ENCODE measurements at regions not wholly inside any gene's neighbourhood (a gene's known extent, or its start where the extent isn't known, plus 50 kb on each side); places are given as distances from the start of the nearest gene placed in this dataset.

DNA sequence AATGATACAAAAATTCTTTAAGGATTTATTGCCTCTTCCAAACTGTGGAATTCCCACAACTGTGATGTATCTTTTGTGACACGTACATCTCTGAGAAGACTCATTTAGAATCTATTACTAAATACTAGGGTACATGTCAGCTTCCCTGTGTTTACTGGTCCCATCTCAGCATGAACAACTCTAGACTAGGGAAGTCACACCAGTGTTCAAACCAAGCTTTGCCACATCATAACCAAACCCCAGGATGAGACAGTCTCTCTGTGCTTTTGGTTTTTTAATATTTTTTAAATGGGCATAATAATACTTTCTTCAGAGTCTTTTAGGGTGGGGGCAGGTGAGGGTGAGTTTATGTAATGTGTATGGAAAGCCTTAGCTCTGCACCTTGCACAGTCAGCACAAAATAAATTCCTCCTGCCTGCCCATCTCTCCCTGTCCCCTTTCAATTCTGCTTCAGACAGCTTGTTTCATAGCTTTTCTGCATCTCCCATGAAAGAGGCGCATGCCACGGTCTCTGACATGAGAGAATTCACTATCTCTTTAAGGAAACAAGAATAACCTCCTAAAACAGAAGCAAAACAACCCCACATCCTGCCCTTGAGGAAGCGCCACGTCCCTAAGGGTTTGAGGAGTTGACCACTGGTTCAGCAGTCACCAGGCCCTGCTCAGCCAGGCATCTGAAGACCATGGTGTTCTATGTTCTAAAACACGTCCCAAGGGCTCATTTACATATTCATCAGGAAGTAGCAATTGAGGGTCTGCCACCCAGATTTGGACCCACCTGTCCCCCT is 174.5 kb downstream of the USP12 start (continued):
- TF ChIP-seq, protein P1, sequence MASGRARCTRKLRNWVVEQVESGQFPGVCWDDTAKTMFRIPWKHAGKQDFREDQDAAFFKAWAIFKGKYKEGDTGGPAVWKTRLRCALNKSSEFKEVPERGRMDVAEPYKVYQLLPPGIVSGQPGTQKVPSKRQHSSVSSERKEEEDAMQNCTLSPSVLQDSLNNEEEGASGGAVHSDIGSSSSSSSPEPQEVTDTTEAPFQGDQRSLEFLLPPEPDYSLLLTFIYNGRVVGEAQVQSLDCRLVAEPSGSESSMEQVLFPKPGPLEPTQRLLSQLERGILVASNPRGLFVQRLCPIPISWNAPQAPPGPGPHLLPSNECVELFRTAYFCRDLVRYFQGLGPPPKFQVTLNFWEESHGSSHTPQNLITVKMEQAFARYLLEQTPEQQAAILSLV (tag; IDR thresholded peaks at IDR 0.05): no peak
- TF ChIP-seq ZSCAN32 (CRISPR knock-in tag; IDR thresholded peaks at IDR 0.05): no peak
- TF ChIP-seq U2AF1 (optimal IDR thresholded peaks at IDR 0.05; ENCODE audit: low read depth, low read length): no peak
- 0 out of 2 replicates have a peak, but pooled peaks have one; percentile 7 for TF ChIP-seq C11orf30 (IDR thresholded peaks at IDR 0.05; ENCODE audit: low read depth)
- no peak for TF ChIP-seq NCOA6 (IDR thresholded peaks at IDR 0.05)

DNA sequence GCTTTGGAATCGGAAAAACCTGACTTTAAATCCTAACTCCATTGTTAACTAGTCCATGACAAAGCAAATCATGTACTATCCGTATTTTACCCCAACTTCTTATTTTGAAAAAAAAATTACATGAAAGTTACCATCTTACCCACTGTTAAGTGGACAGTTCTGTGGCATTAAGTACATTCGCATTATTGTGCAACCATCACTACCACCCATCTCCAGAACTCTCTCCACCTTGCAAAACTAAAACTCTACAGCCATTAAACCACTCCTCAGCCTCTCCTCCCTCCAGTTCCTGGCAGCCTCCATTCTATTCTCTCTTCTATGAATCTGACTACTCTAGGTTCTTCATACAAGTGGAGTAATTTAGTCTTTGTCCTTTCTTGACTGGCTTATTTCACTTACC is 176.5 kb downstream of the USP12 start:
- peaks cover 0 to 3% of the 10 kb centered on the region in 2 experiments; a peak in 3 of 5 replicates for H3K4me1 ChIP-seq (replicated peaks in 1 of 2; ENCODE audit: control insufficient read depth in 2 of 2, insufficient read depth in 2 of 2, low read length in 2 of 2)
- ATAC-seq (no peak), FAIRE-seq (no peak), DNase-seq (ENCODE audit: extremely low read depth in 1 of 4, low spot score in 3 of 4) (no peak)
- no peak overlapping the region for H3K9ac ChIP-seq (ENCODE audit: insufficient read depth in 1 of 2, low read depth in 2 of 2, low read length in 2 of 2)
- 0% methylated on average over 3 of the region's 3 CpGs for WGBS (ENCODE audit: insufficient coverage, low coverage, missing lambda C conversion rate)
- H3K9me3 ChIP-seq (replicated peaks; ENCODE audit: control insufficient read depth, insufficient read depth, low read depth, low read length): no peaks in the 10 kb centered on the region
- in situ Hi-C loops (cut with MboI): no loop called here
- TF ChIP-seq CCNT2 (IDR thresholded peaks at IDR 0.05; ENCODE audit: borderline replicate concordance, extremely low read depth, insufficient read length, low read depth, low read length) (no peak), IRF2 (CRISPR knock-in tag; IDR thresholded peaks at IDR 0.05) (no peak), ZFP1 (CRISPR knock-in tag; IDR thresholded peaks at IDR 0.05) (no peak), CEBPB (tag; IDR thresholded peaks at IDR 0.05) (peak; percentile 60), CEBPG (CRISPR knock-in tag; IDR thresholded peaks at IDR 0.05) (no peak), CEBPG (tag; conservative IDR thresholded peaks at IDR 0.05 in 1 of 2, IDR thresholded peaks at IDR 0.05 in 1 of 2) (peak in 1 of 2 experiments; percentile 32; a peak in 1 of 4 replicates), SMAD2 (IDR thresholded peaks at IDR 0.05; ENCODE audit: low read depth, low read length) (no peak), ZNF584 (CRISPR knock-in tag; IDR thresholded peaks at IDR 0.05; ENCODE audit: low read depth) (no peak)
- BruUV-seq (replicated peaks): no TSS peak
- ChIA-PET POLR2A (no interaction called here), CTCF (ENCODE audit: low intra/inter-chr PET ratio) (no interaction called here)
- no peak overlapping the region for H3K27ac ChIP-seq (ENCODE audit: extremely low read depth, low read depth, low read length)
- H3K27me3 ChIP-seq (ENCODE audit: control insufficient read depth in 2 of 2, insufficient read depth in 2 of 2, low read length in 2 of 2): peaks cover 6 to 8% of the 10 kb centered on the region in 2 experiments; a peak in 3 of 5 replicates
- H2AFZ ChIP-seq (ENCODE audit: low read depth, low read length): no peak overlapping the region
- H3K79me2 ChIP-seq (ENCODE audit: control insufficient read depth, insufficient read depth, low read length): no peaks in the 10 kb centered on the region
- no peaks in the 10 kb centered on the region for H3K36me3 ChIP-seq (ENCODE audit: control insufficient read depth, insufficient read depth, low read length)
- no peaks in the 10 kb centered on the region for H4K20me1 ChIP-seq (replicated peaks; ENCODE audit: control insufficient read depth, insufficient read depth, low read length)
- no peak overlapping the region for H3K4me2 ChIP-seq (ENCODE audit: insufficient read depth, low read length)
- H3K4me3 ChIP-seq: no peak overlapping the region
- no peaks in the 10 kb centered on the region for H3K9me1 ChIP-seq (ENCODE audit: control insufficient read depth, insufficient read depth, low read length)
- intact Hi-C loops (cut with micrococcal nuclease): no loop called here

All from K562 (cell line).